Stimulated activated CD8-positive, alpha-beta memory T cell treated with anti-CD3 and anti-CD28 coated beads, Interleukin-12 subunit alpha, Interleukin-12 subunit beta, amount 100 ng/mL, for 1 hour (primary cell): ENCODE measurements at regions not wholly inside any gene's neighbourhood (a gene's known extent, or its start where the extent isn't known, plus 50 kb on each side); places are given as distances from the start of the nearest gene placed in this dataset.

Experiments
- DNase-seq: peaks from one replicate; pipeline ENCODE4 v3.0.0-alpha.2; 2020; ENCODE audit warnings: low read depth

DNA sequence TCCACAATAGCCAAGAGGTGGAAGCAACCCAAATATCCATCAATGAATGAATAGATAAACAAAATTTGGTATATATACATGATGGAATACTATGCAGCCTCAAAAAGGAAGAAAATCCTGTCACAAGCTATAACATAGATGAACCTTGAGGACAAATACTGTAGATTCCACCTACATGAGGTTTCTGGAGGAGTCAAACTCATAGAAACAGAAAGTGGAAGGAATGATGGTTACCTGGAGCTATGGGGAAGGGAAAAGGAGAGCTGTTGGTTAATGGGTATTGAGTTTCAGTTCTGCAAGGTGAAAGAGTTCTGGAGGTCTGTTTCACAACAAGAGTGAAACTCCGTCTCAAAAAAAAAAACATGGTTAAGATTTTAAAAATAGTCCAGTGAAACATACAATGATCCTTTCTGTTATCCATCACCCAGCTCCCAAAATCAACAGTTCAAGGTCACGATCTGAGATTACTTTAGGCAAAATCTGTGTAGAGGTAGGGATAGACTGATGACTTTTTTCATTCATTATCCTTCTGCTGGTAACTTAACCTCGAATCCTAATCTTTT, 80.8 kb upstream of the HNRNPU start:
- no peak for DNase-seq

DNA sequence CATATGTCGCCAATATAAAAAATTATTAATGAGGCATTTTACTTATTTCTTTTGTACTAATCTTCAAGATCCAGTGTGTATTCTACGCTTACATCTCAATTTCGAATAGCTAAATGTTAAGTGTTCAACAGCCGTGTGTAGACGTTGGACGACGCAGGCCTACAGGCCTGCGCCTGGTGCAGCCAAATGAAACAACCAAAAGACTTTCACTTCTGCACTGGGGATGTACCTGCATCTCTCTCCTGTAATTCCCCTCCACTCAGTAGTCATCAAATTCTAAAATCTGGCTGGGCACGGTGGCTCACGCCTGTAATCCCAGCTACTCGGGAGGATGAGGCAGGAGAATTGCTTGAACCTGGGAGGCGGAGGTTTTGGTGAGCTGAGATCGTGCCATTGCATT, 76.8 kb upstream of the HNRNPU start:
- no peak for DNase-seq

DNA sequence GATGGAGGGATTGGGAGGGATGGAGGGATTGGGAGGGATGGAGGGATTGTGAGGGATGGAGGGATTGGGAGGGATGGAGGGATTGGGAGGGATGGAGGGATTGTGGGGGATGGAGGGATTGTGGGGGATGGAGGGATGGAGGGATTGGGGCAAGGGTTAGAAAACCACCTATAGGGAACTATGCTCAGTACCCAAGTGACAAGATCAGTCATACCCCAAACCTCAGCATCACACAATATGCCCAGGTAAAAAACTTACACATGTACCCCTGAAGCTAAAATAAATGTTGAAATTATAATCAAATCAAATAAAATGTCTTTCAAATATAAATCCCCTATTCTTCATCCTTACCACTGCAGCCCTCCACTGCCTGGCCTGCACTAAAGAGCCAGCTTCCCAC, 72.8 kb upstream of the HNRNPU start:
- no peak for DNase-seq

DNA sequence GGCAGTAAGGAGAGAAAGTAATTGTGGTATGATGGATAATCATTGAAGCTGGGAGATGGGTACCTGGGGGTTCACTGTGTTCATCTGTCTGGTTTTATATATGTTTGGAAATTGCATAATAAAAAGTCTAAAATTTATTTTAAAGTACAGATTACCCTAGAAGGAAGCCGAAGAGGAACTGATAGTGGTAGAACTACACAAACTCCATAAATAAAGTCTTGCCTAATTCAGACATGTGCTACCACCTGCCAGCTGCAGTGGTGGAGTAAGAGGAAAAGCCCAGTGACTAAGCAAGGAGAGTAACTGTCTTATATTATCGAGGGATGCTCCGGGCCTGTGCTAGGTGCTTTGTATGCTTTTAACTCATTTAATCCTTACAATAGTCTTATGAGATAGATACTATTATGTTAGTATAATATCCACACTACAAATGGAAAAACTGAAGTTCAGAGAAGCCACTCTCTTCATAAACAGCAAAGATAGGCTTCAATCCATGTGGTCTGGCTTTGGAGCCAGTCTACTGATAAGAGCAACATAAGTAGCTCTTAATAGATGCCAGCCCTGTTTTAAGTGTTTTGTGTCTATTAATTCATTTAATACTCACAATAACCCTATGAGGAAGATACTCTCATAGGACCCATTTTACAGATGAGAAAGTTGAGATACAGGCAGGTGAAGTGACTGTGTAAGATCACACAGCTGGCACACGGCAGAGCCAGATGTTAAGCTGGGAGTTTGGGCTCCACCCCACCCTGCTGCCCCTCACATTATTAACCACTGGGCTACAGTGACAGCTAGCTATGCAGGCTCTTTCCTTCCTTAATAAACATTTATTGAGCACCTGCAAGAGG, 56.8 kb upstream of the HNRNPU start:
- DNase-seq: no peak

DNA sequence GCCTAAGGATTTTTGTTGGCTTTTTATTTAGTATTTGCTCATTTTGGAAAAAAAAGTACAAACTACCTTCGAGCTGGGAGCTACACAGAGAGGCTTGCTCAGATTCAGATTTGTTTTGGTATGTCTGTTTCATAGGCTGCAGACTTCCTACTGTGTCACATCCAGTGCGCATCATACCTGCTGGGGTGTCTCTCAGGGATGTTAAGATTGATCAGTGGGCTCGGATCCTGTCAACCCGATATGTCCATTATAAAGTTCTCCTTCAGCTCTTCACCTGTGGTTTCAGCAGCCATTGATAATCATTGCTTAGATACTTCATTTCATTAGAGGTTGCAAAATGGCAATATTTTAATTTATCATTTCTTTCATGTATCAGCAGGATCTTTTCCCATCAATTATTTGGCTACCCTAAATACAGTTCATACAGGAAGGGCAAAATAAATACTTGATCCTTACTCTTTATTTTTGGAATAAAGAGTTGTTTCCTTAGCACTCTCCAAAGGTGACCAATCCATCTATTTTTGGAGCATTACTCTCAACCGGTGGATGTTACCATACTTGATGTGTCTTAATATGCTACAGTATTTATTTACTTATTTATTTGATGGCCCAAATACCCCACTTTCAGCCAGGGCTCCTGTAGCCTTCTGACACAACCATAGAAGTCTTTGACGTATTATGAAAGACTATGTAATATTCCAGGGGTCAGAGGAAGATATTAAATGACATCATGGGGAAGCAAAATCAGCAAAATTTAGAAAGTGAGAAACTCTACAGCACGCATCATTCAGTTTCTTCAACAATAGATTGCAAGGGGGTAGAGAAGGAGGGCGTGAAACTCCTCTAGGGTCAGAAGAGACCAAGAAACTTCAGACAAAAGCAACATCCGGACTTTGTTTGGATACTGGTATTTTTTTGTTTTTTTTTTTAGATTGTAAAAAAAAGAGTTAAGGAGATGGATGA, 55.3 kb upstream of the HNRNPU start:
- DNase-seq: no peak

DNA sequence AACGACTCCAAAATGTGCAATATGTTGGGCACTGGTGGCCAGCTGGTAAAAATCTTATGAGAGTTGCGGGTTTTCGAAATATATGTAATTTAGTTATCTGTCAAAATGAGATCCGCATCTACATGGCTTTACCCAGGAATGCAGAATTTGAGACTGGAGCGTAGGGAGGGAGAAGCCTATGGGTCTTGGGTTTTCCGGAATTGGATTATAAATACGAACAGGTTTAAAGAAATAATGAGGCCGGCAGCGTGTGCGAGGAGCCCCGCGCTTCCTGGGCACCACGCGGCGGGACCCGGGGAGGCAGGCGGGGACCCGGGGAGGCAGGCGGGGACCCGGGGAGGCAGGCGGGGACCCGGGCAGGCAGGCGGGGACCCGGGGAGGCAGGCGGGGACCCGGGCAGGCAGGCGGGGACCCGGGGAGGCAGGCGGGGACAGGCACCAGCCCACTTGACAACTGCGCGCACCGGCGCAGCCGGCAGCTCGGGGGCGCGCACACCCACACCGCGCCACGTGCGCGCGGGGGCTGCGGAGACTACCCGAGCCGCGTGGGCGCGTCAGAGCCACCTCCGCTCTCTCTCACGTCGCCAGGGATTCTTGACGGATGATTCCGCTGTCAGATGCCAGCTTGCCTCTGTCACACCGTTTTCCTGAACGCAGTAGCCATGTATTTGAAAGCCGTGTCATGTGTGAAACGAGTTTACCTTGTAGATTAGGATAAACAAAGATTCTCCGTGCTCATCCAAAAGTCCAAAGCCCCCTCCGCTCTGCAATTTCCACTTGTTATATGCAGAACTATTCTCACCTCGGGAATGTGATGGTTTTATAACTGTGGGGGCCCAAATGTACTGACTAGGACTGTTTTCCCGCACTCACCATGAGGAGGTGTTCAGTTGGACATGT, 54.3 kb upstream of the HNRNPU start:
- DNase-seq: peak; percentile 42

DNA sequence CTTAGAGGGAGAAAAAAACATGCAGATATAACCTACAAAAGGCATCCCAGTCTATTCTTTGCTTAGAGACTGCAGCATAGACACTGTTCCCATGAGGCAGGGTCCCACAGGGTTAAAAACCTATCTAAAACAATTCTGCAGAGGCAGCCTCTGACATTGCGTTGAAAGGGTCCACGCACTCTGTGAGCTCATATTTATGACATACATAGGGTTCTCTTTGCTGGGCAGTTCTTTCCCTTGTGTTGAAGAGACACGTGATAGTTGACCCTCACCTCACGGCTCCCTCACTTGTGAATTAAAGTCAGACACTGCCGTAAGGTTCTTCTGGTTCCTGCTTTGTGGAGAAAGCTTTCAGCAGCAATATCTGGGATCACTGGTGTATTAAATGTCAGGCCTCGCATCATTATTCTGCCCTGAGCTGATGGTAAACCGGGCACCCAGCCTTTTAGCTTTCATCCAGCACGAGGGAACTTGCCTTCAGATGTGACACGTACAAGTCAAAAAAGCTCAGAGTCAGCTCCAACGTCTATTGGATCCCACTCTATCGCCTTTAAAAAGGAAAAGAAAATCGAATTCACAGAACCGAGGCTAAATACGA, 52.8 kb upstream of the HNRNPU start:
- no peak for DNase-seq

DNA sequence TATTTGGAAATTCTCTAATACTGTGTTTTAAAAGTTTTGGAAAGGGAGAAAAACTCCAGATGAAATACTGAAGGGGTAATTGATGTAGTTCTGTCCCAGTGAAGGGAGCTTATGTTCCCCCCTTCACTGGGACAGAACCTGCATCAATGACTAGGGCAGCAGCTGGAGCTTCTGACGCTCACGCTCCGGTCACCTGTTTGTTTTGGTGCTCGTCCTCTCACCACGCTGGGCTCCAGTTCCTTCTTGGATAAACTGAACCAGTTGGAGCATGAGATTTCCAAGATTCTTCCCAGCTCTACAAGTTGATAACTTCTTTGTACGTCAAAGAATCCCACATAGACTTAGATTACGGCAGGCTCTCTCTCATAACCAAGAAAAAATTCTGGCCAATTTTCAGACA, 51.4 kb upstream of the HNRNPU start:
- no peak for DNase-seq

DNA sequence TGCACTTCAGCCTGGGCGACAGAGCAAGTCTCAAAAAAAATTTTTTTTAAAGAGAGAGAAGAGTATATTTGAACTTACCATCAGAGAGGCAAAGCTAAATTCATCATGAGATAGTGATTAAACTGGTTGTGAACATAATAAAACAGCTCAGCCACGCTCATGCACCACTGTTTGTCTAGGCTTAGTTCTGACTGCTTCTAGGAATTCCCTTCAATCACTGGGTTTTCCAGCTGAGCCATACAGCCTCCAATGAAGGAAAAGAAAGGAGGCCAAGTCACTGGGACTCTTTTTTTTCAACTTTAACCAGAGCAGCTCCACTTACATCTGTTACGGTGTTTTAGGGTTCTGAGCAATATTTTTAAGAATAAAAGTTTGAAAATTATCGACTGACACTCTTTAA, 50.4 kb upstream of the HNRNPU start:
- DNase-seq: no peak
